ENCODE measurements at regions not wholly inside any gene's neighbourhood (a gene's known extent, or its start where the extent isn't known, plus 50 kb on each side); places are given as distances from the start of the nearest gene placed in this dataset.

GRCh38 chr3:174644287-174644686 is 214.8 kb upstream of the NAALADL2 start:
- TF ChIP-seq, protein P1, sequence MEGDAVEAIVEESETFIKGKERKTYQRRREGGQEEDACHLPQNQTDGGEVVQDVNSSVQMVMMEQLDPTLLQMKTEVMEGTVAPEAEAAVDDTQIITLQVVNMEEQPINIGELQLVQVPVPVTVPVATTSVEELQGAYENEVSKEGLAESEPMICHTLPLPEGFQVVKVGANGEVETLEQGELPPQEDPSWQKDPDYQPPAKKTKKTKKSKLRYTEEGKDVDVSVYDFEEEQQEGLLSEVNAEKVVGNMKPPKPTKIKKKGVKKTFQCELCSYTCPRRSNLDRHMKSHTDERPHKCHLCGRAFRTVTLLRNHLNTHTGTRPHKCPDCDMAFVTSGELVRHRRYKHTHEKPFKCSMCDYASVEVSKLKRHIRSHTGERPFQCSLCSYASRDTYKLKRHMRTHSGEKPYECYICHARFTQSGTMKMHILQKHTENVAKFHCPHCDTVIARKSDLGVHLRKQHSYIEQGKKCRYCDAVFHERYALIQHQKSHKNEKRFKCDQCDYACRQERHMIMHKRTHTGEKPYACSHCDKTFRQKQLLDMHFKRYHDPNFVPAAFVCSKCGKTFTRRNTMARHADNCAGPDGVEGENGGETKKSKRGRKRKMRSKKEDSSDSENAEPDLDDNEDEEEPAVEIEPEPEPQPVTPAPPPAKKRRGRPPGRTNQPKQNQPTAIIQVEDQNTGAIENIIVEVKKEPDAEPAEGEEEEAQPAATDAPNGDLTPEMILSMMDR (IDR thresholded peaks at IDR 0.05; ENCODE audit: low read depth, low read length), result no peak
- TF ChIP-seq MYC (IDR thresholded peaks at IDR 0.05; ENCODE audit: low read depth, low read length), result no peak

Data from NB4 (cell line).